WTC11 (cell line): ENCODE measurements at regions not wholly inside any gene's neighbourhood (a gene's known extent, or its start where the extent isn't known, plus 50 kb on each side); places are given as distances from the start of the nearest gene placed in this dataset.
A peak's percentile ranks its signal among the peaks of the same experiment; 100 is the strongest.

Experiments used
- ATAC-seq: fragments of 200-7000 bp; cut with Tn5 transposase; 2 replicates; pipeline ENCODE4 v1.10.0; 2021; ENCODE audit warnings: mild to moderate bottlenecking, moderate library complexity
- CTCF ChIA-PET: fragments of 300-600 bp; sonication (Branson Sonifier 250); formaldehyde crosslinking; loops from one replicate; lab custom pipeline; 2021; ENCODE audit warnings: antibody characterized with exemption; lab: Charles Lee
- POLR2A ChIA-PET: fragments of 350-600 bp; sonication (Branson Sonifier 250); formaldehyde crosslinking; loops from one replicate; lab custom pipeline; 2021; ENCODE audit warnings: antibody characterized with exemption; lab: Charles Lee
- DNase-seq: peaks from one replicate; pipeline ENCODE4 v3.0.0; 2021; ENCODE audit warnings: low spot score
- H3K27ac Mint-ChIP-seq: 2 replicates; pipeline ENCODE4 v1.8.0; 2021; ENCODE audit warnings: mixed read lengths
- H3K27me3 Mint-ChIP-seq: 2 replicates; pipeline ENCODE4 v1.8.0; 2021; ENCODE audit warnings: low read depth, mild to moderate bottlenecking, moderate library complexity, mixed read lengths
- H3K36me3 Mint-ChIP-seq: 2 replicates; pipeline ENCODE4 v1.8.0; 2021; ENCODE audit warnings: mixed read lengths
- H3K4me1 Mint-ChIP-seq: 2 replicates; pipeline ENCODE4 v1.8.0; 2022; ENCODE audit warnings: mixed read lengths
- H3K4me3 Mint-ChIP-seq: 2 replicates; pipeline ENCODE4 v1.8.0; 2021; ENCODE audit warnings: mild to moderate bottlenecking, moderate library complexity, mixed read lengths
- H3K9me3 Mint-ChIP-seq: 2 replicates; pipeline ENCODE4 v1.8.0; 2021; ENCODE audit warnings: mixed read lengths
- ATF2 ChIP-seq: sonication (generic); formaldehyde crosslinking; IDR thresholded peaks from 2 replicates; pipeline ENCODE4 v1.8.1; 2022; ENCODE audit warnings: low read depth, missing genetic modification reagents, borderline replicate concordance
- ATF3 ChIP-seq: sonication (generic); formaldehyde crosslinking; conservative IDR thresholded peaks from 2 replicates; pipeline ENCODE4 v1.8.1; 2022; ENCODE audit warnings: mild to moderate bottlenecking, missing genetic modification reagents
- CBFB ChIP-seq: sonication (generic); formaldehyde crosslinking; IDR thresholded peaks from 2 replicates; pipeline ENCODE4 v1.8.1; 2022; ENCODE audit warnings: mild to moderate bottlenecking, low read depth, missing genetic modification reagents
- CREB1 ChIP-seq: sonication (generic); formaldehyde crosslinking; IDR thresholded peaks from 2 replicates; pipeline ENCODE4 v1.8.0; 2023; ENCODE audit warnings: mild to moderate bottlenecking, missing genetic modification reagents
- E2F5 ChIP-seq: sonication (generic); formaldehyde crosslinking; IDR thresholded peaks from 2 replicates; pipeline ENCODE4 v1.8.1; 2022; ENCODE audit warnings: mild to moderate bottlenecking, moderate library complexity, missing genetic modification reagents
- IRF2 ChIP-seq: sonication (generic); formaldehyde crosslinking; IDR thresholded peaks from 2 replicates; pipeline ENCODE4 v1.8.0; 2022; ENCODE audit warnings: low read depth, missing genetic modification reagents, borderline replicate concordance
- MXD4 ChIP-seq: fragments of 250-450 bp; sonication (Bioruptor Pico); IDR thresholded peaks from 2 replicates; pipeline ENCODE4 v1.8.0; 2021; ENCODE audit warnings: mild to moderate bottlenecking, moderate library complexity, borderline replicate concordance
- NFYB ChIP-seq: sonication (generic); formaldehyde crosslinking; conservative IDR thresholded peaks from 2 replicates; pipeline ENCODE4 v1.8.0; 2022; ENCODE audit warnings: low read depth, missing genetic modification reagents
- NR2C2 ChIP-seq: sonication (generic); formaldehyde crosslinking; IDR thresholded peaks from 2 replicates; pipeline ENCODE4 v1.8.0; 2022; ENCODE audit warnings: mild to moderate bottlenecking, missing genetic modification reagents
- NR3C1 ChIP-seq: sonication (generic); formaldehyde crosslinking; conservative IDR thresholded peaks from 2 replicates; pipeline ENCODE4 v1.8.1; 2023; ENCODE audit warnings: low read depth, mild to moderate bottlenecking, missing genetic modification reagents
- OVOL2 ChIP-seq: fragments of 250-450 bp; sonication (Bioruptor Pico); IDR thresholded peaks from 2 replicates; pipeline ENCODE4 v1.9.0; 2021; ENCODE audit warnings: mild to moderate bottlenecking, borderline replicate concordance
- PRRX2 ChIP-seq: fragments of 250-450 bp; sonication (Bioruptor Pico); IDR thresholded peaks from 2 replicates; pipeline ENCODE4 v1.8.0; 2021; ENCODE audit warnings: mild to moderate bottlenecking
- SMAD4 ChIP-seq: sonication (generic); formaldehyde crosslinking; IDR thresholded peaks from 2 replicates; pipeline ENCODE4 v1.8.0; 2022; ENCODE audit warnings: mild to moderate bottlenecking, missing genetic modification reagents
- SOX15 ChIP-seq: fragments of 250-450 bp; sonication (Bioruptor Pico); IDR thresholded peaks from 2 replicates; pipeline ENCODE4 v1.9.0; 2021; ENCODE audit warnings: mild to moderate bottlenecking
- TEAD1 ChIP-seq: sonication (generic); formaldehyde crosslinking; IDR thresholded peaks from 2 replicates; pipeline ENCODE4 v1.8.0; 2022; ENCODE audit warnings: mild to moderate bottlenecking, missing genetic modification reagents
- USF2 ChIP-seq: sonication (generic); formaldehyde crosslinking; IDR thresholded peaks from 2 replicates; pipeline ENCODE4 v1.8.1; 2023; ENCODE audit warnings: mild to moderate bottlenecking, missing genetic modification reagents, moderate library complexity
- ZBTB21 ChIP-seq: sonication (generic); formaldehyde crosslinking; IDR thresholded peaks from 2 replicates; pipeline ENCODE4 v1.8.1; 2023; ENCODE audit warnings: mild to moderate bottlenecking, missing genetic modification reagents, borderline replicate concordance
- ZBTB43 ChIP-seq: sonication (generic); formaldehyde crosslinking; IDR thresholded peaks from 2 replicates; pipeline ENCODE4 v1.8.1; 2023; ENCODE audit warnings: mild to moderate bottlenecking, missing genetic modification reagents
- ZNF121 ChIP-seq: sonication (generic); formaldehyde crosslinking; IDR thresholded peaks from 2 replicates; pipeline ENCODE4 v1.8.0; 2023; ENCODE audit warnings: missing genetic modification reagents
- ZNF232 ChIP-seq: sonication (generic); formaldehyde crosslinking; IDR thresholded peaks from 2 replicates; pipeline ENCODE4 v1.8.0; 2022; ENCODE audit warnings: mild to moderate bottlenecking, missing genetic modification reagents
- ZNF263 ChIP-seq: sonication (generic); formaldehyde crosslinking; IDR thresholded peaks from 2 replicates; pipeline ENCODE4 v1.8.1; 2022; ENCODE audit warnings: low read depth, mild to moderate bottlenecking, moderate library complexity, missing genetic modification reagents
- ZNF396 ChIP-seq: fragments of 250-450 bp; sonication (Bioruptor Pico); IDR thresholded peaks from 2 replicates; pipeline ENCODE4 v1.8.0; 2021; ENCODE audit warnings: mild to moderate bottlenecking, moderate library complexity, borderline replicate concordance
- ZNF512 ChIP-seq: sonication (generic); formaldehyde crosslinking; IDR thresholded peaks from 2 replicates; pipeline ENCODE4 v1.8.1; 2022; ENCODE audit warnings: missing genetic modification reagents, borderline replicate concordance

GRCh38 chr6:94464018-94464510 lies 1044.7 kb upstream of the EPHA7 start (continued):
- TF ChIP-seq ATF2 (CRISPR knock-in tag) (no peak), PRRX2 (no peak), IRF2 (no peak)

GRCh38 chr6:94463306-94463705 lies 1043.9 kb upstream of the EPHA7 start:
- no peaks in the 10 kb centered on the region for H3K36me3 Mint-ChIP-seq
- ATAC-seq (peak; percentile 73), DNase-seq (no peak)
- H3K4me3 Mint-ChIP-seq, result no peak overlapping the region
- TF ChIP-seq NR3C1 (CRISPR knock-in tag), result no peak
- no peak for TF ChIP-seq CBFB (CRISPR knock-in tag)
- TF ChIP-seq OVOL2 (CRISPR knock-in tag), result no peak
- no peak for TF ChIP-seq PRRX2
- TF ChIP-seq ZNF121, result no peak
- no peak for TF ChIP-seq NFYB (CRISPR knock-in tag)
- H3K4me1 Mint-ChIP-seq, result peaks cover 53% of the 10 kb centered on the region
- no peaks in the 10 kb centered on the region for H3K27me3 Mint-ChIP-seq
- H3K27ac Mint-ChIP-seq, result peak overlapping the region; percentile 91; the same call in 1 of the 2 replicates
- ChIA-PET CTCF (no interaction called here), POLR2A (no interaction called here)
- H3K9me3 Mint-ChIP-seq, result peaks cover 12% of the 10 kb centered on the region

GRCh38 chr6:94462231-94462630 lies 1042.9 kb upstream of the EPHA7 start:
- Mint-ChIP-seq H3K27me3 (no peaks in the 10 kb centered on the region), H3K27ac (no peak overlapping the region), H3K4me3 (no peak overlapping the region), H3K9me3 (peaks cover 12% of the 10 kb centered on the region), H3K36me3 (no peaks in the 10 kb centered on the region), H3K4me1 (peaks cover 51% of the 10 kb centered on the region)
- ATAC-seq (peak; percentile 22; the same call in 1 of the 2 replicates), DNase-seq (no peak)
- TF ChIP-seq SMAD4 (CRISPR knock-in tag) (no peak), NR2C2 (no peak), SOX15 (no peak), CREB1 (CRISPR knock-in tag) (no peak), OVOL2 (CRISPR knock-in tag) (no peak)
- CTCF ChIA-PET, result no interaction called here
- POLR2A ChIA-PET, result no interaction called here

- H3K4me1 Mint-ChIP-seq, result no peaks in the 10 kb centered on the region
- H3K4me3 Mint-ChIP-seq, result no peak overlapping the region
- CTCF ChIA-PET, result no interaction called here
- POLR2A ChIA-PET, result no interaction called here
- ATAC-seq (no peak), DNase-seq (no peak)
- no peak for TF ChIP-seq ATF3 (CRISPR knock-in tag)
- peaks cover 12% of the 10 kb centered on the region for H3K9me3 Mint-ChIP-seq
- no peak overlapping the region for H3K27ac Mint-ChIP-seq
- no peaks in the 10 kb centered on the region for H3K36me3 Mint-ChIP-seq
- H3K27me3 Mint-ChIP-seq, result no peaks in the 10 kb centered on the region
These were observed 1036.9 kb upstream of the EPHA7 start for GRCh38 chr6:94456266-94456665.

GRCh38 chr6:94454231-94454630 lies 1034.9 kb upstream of the EPHA7 start:
- H3K9me3 Mint-ChIP-seq, result peaks cover 12% of the 10 kb centered on the region
- peaks cover 4% of the 10 kb centered on the region for H3K36me3 Mint-ChIP-seq
- CTCF ChIA-PET, result no interaction called here
- no peak for DNase-seq
- no peak for ATAC-seq
- H3K27ac Mint-ChIP-seq, result no peak overlapping the region
- H3K4me1 Mint-ChIP-seq, result no peaks in the 10 kb centered on the region
- POLR2A ChIA-PET, result no interaction called here
- no peak overlapping the region for H3K4me3 Mint-ChIP-seq
- H3K27me3 Mint-ChIP-seq, result no peaks in the 10 kb centered on the region
- TF ChIP-seq E2F5 (CRISPR knock-in tag) (no peak), CBFB (CRISPR knock-in tag) (no peak), ZBTB43 (CRISPR knock-in tag) (no peak), CREB1 (CRISPR knock-in tag) (no peak), ZNF512 (CRISPR knock-in tag) (no peak), ATF3 (CRISPR knock-in tag) (no peak), TEAD1 (CRISPR knock-in tag) (no peak), ZBTB21 (CRISPR knock-in tag) (no peak), MXD4 (no peak), USF2 (CRISPR knock-in tag) (no peak), ZNF396 (CRISPR knock-in tag) (no peak), ZNF232 (CRISPR knock-in tag) (no peak), ZNF263 (CRISPR knock-in tag) (no peak)
